ENCODE measurements at regions not wholly inside any gene's neighbourhood (a gene's known extent, or its start where the extent isn't known, plus 50 kb on each side); places are given as distances from the start of the nearest gene placed in this dataset.

DNA sequence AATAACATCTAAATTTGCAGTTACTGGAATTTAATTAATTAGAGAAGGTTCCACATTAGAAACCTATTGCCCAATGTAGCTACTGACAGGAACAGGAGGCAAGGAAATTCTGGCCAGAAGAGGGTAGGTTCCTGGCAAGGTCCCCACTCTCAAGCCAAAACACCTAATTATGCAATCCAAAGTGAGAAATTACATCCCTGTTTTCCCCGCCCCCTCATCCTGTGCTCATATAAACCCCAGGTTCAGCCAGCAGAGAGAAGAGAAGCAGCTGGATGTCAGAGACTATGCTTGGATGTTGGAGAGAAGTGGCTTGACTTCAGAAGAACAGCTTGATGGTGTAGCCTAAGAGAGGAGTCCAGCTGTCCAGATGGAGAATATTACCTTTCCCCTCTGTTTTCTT lies 951.3 kb upstream of the PRR20A start:
- no peak for DNase-seq (ENCODE audit: low spot score)

DNA sequence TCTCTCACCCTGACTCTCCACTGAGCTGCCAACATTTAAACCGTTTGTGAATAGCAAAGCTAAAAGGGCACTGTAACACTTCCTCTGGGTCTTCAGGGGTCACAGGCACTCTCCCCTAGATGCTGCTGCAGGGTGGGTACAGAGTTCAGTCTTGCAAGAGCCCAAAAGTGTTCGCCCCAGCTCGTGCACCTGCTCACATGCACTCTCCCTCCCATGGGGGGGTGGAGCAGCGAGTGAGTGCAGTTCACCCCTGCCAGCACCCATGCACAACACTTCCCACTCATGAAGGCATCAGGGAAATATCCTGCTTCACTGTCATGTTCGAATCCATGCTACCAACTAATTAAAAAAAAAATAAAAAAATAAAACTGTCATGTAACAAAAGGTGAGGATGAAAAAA lies 950.7 kb upstream of the PRR20A start:
- DNase-seq (ENCODE audit: low spot score), result no peak

GRCh38 chr13:56198350-56198749 lies 942.4 kb upstream of the PRR20A start:
- no peak for DNase-seq (ENCODE audit: low spot score)

- DNase-seq (ENCODE audit: low spot score), result no peak
These were observed 938.9 kb upstream of the PRR20A start for GRCh38 chr13:56201834-56202233.

DNA sequence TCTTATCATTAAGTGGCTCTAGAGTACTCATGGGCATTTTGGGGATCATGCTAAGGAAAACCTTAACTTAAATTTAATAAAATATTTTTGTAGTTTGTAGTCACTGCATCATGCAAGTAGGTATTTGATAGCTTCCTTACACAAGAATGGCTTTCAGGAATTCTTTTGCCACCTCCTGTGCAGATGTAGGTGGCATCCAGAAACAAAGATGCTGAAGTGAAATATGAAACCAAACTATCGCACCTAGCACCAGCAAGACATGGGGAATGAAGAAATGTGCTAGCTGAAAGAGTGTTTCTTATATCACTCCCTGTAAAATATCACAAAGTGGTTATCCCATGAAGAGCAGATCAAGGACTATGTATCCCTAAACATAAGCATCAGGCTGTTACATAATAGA lies 924.5 kb upstream of the PRR20A start:
- DNase-seq (ENCODE audit: low spot score), result no peak

- no peak for DNase-seq (ENCODE audit: low spot score)
These were observed 893.0 kb upstream of the PRR20A start for GRCh38 chr13:56247692-56248091.

DNA sequence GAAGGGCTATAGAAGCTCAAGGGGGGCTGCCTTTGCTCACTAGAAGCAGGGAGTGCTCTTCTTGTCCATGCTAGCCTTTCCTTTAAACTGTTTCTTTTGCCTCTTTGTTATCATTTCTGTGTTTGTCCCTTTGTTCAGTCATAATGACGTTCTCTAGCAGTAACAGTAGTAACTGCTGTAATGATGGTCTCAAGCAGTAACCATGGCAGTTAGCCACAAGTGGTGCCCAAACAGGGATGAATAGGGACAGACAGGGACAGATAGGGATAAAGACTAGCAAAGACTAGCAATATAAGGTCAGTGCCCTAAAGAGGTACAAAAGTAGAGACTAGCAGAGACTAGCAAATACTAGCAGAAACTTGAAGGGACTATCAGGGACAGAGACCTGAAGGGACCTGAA lies 869.0 kb upstream of the PRR20A start:
- no peak for DNase-seq (ENCODE audit: low spot score)

DNA sequence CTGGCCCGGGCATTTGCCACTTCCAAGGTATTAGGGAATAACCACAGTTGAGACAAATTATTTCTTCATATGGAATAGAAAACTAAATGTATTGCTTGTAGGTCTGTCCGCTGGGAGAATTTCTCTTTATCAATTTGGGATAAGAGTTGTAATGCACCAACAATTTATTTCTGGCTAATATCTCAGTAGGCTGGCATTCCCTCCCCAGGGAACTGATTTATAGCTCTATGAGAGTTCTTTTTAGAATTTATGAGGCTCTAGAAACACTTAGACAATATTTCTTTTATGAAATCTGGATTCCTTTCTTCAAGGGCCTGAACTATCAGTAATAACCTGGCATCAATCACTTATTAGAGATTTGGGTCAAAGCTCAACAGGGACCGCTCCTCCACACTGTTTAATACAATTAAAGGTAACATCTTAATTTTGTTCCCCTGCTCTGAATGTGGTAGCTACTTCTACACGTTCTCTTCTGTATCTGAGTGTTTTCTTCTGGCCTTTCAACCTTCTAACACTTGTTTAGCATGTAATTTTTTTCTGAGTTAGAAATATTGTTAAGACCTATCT lies 857.4 kb upstream of the PRR20A start:
- DNase-seq (ENCODE audit: low spot score), result no peak

DNA sequence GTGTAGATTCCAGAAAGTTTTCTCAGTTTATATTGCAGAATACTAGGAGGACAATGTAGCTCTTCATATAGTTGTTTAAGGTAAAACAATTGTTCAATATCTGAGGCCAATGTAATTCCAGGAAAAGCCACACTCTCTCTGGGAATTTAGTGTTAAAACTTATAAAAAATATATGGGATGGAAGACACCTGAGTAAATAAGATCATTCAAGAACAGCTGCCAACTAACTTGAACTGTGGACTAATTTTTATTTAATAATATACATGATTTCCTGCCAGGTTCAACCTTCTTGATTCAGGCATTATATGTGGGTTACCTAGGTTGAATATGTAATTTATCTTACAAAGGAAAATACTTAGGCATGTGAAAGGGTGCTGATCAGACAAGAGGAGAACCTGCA lies 841.1 kb upstream of the PRR20A start:
- DNase-seq (ENCODE audit: low spot score), result no peak

GRCh38 chr13:56314765-56315164 lies 826.0 kb upstream of the PRR20A start:
- no peak for DNase-seq (ENCODE audit: low spot score)

GRCh38 chr13:56317841-56318240 lies 822.9 kb upstream of the PRR20A start:
- no peak for DNase-seq (ENCODE audit: low spot score)

DNA sequence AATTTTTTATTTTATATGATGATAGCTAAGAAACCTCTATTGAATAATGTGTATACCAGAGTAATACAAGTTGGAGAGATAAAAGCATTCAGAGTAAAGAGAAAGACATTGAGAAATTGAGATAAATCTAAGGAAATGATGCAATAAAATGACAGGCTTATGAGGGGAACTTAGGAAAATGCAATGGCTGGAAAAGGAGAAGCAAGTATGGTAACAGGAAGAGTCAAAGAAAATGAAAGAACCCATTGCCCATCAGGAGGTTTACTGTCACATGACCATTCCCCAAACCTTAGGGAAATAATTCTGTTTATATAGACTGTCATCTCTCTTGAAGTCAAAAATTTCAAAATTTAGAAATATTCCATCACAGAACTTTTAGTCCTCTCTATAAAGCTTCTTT lies 808.0 kb upstream of the PRR20A start:
- DNase-seq (ENCODE audit: low spot score), result no peak

GRCh38 chr13:56335775-56336174 lies 804.9 kb upstream of the PRR20A start:
- DNase-seq (ENCODE audit: low spot score), result no peak

DNA sequence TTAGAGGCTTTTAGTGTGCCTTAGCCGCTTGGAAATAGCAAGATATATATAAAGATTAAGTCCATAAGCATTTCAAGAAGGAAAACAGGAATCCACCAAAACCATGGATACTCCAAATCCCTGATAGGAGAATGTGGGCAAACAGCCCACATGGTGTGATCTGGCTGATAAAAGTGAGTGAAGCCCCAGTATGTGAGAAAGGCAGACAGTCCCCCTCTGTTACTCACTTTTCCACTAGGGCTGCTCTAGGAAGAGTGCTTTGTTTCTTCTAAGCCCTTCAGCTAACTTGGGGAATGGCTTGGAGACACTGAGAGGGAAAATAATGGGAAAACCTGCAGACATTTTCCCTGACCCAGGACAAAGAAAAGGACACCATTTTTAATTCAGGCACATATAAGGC lies 802.3 kb upstream of the PRR20A start:
- no peak for DNase-seq (ENCODE audit: low spot score)

- DNase-seq (ENCODE audit: low spot score), result no peak
These were observed 793.7 kb upstream of the PRR20A start for GRCh38 chr13:56347014-56347413.

DNA sequence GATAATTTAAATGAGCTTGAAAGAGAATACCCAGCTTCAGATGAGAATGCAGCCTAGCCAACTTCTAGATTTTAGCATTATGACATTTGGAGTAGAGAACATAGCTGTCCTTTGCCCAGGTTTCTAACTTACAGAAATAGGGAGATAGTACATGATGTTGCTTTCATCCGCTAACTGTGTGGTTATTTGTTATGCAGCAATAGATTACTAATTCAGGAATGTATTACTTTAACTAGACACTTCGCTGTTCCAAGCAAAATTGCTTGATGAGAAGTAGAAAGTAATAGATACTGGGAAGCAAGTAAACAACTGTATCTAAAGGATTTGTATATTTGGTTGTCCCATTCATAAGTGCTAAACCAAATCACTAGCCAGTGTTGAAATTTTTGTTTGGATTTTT lies 790.9 kb upstream of the PRR20A start:
- DNase-seq (ENCODE audit: low spot score), result no peak

DNA sequence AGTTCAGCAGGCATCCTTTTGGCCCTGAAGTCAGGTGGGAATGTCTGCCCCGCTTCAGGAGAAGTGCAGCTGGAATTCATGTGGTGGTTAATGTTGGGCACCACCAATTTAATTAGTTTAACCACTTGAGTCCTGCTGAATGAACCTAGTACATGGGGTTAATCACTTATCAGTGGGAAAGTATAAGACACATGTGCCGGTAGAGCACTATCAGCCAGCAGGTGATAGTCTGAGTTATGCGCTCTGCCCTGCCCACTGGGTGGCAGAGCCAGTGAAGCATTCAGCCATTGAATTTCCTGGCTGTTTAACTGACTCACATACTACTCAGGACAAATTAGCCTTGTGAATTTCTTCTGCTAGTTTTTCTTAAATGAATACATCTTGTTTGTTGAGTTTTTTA lies 789.7 kb upstream of the PRR20A start:
- no peak for DNase-seq (ENCODE audit: low spot score)

DNA sequence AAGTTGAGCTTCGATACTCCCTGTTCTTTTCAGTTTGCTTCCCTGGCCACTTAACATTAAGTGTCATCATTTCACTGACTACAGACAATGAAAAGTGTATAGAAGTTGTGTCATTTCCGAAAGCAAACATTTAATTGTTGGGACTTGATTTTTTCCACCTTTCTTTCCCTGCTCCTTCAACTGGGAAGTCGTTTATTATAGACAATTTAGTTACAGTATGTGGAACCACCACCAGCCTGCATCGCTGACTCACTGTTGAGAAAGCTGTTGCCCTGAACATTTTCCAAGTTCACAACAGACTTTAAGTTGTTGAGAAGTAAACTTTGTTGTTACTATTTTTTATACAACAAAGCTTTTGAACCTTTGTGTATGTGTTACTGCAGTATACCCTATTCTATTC lies 788.4 kb upstream of the PRR20A start:
- no peak for DNase-seq (ENCODE audit: low spot score)

- DNase-seq (ENCODE audit: low spot score), result no peak
These were observed 787.8 kb upstream of the PRR20A start for GRCh38 chr13:56352901-56353300.

DNA sequence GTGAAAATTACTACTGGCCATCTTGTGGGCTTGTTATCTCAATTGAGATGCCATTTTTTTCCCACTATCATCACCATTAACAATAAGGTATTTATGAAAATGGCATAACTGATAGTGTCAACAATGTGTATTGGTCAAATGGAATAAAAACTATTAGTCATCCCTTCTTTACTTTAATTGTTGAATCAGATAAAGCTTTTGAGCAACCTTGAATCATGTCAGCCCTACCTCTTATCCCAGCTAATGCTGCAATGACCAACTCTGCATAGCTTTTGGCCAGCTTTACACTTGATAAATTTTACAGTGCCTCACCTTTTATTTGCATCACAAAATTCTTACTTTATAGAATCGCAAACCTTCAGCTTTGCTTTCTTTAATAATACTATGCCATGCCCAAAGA lies 784.0 kb upstream of the PRR20A start:
- no peak for DNase-seq (ENCODE audit: low spot score)

DNA sequence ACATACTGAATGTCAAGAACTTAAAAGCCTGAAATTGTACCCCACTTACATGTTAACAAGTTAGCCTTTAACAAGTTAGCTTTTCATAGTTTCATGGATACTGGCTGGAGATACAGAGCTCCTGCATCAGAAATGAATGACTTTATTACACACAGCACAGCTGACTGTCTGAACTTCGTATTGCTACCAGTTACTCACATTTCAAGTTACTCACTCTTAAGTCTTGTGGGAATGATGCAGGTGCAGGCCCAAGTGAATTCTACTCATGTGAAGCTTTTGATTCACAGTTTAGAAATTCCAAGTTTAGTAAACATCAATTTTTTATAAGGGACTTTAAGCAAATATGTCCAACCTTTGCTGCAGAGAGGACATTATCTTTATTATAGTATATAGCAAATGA lies 762.2 kb upstream of the PRR20A start:
- DNase-seq (ENCODE audit: low spot score), result no peak

GRCh38 chr13:56393549-56393948 lies 747.2 kb upstream of the PRR20A start:
- no peak for DNase-seq (ENCODE audit: low spot score)

DNA sequence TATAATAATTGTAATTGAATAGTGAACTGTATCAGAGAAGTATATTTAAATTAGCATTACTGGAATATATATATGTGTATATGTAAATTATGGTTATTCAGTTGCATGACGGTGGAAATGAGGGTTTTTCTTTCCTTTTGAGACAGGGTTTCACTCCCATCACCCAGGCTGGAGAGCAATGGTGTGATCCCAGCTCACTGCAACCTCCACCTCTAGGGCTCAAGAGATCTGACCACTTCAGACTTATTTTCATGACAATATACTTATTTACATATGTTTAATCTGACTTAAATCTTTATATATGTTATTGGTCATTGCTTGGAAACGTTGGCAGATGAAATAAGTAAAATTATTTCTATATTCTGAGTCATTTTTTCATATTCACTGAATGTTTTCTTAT lies 744.4 kb upstream of the PRR20A start:
- DNase-seq (ENCODE audit: low spot score), result no peak

DNA sequence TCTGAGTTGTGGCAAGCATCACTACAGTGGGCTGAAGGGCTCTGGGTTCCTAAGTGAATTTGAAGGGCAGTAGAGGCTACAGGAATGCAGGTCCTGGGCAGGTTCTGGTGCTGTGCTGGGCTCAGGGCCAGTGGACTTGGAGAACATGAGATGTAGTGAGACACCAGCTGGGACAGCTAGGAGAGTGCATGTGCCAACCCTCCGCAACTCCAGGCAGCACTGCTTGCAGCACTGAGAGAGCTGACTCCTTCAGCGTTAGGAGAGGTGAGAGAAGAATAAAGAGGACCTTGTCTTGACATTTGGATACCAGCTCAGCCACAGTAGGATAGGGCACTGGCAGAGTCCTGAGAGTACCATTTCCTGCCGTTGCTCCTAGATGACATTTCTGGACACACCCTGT lies 739.9 kb upstream of the PRR20A start:
- peak; percentile 58 for DNase-seq (ENCODE audit: low spot score)

DNA sequence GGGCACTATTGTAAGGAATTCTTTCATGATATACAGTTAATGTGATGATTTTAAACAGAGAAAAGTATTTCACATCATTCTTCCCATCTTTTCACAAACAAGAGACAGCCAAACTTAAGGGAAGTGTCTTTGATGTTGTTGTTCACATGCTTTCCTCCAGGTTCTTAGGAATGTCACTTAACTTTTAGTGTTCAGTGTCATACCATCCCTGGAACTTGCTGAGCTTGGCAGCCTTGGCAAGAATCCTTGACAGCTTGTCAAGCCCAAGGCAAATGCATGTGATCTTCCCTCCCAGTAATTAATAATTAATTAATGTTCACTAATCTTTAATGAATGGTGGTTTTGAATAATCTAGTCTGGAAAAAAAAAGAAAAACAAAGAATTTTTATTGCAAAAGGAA lies 727.9 kb upstream of the PRR20A start:
- DNase-seq (ENCODE audit: low spot score), result no peak

Data from cerebellar cortex (tissue), 1 donor.